ENCODE measurements at regions not wholly inside any gene's neighbourhood (a gene's known extent, or its start where the extent isn't known, plus 50 kb on each side); places are given as distances from the start of the nearest gene placed in this dataset.

GRCh38 chr5:17898766-17899165, 264.5 kb downstream of the TAF11L14 start:
- Mint-ChIP-seq H3K9me3 (peaks cover 7% of the 10 kb centered on the region), H3K27ac (no peak overlapping the region), H3K36me3 (ENCODE audit: low read depth) (no peaks in the 10 kb centered on the region), H3K4me1 (no peaks in the 10 kb centered on the region), H3K27me3 (ENCODE audit: low read depth) (no peaks in the 10 kb centered on the region), H3K4me3 (no peak overlapping the region)
- TF ChIP-seq, protein P1, sequence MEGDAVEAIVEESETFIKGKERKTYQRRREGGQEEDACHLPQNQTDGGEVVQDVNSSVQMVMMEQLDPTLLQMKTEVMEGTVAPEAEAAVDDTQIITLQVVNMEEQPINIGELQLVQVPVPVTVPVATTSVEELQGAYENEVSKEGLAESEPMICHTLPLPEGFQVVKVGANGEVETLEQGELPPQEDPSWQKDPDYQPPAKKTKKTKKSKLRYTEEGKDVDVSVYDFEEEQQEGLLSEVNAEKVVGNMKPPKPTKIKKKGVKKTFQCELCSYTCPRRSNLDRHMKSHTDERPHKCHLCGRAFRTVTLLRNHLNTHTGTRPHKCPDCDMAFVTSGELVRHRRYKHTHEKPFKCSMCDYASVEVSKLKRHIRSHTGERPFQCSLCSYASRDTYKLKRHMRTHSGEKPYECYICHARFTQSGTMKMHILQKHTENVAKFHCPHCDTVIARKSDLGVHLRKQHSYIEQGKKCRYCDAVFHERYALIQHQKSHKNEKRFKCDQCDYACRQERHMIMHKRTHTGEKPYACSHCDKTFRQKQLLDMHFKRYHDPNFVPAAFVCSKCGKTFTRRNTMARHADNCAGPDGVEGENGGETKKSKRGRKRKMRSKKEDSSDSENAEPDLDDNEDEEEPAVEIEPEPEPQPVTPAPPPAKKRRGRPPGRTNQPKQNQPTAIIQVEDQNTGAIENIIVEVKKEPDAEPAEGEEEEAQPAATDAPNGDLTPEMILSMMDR (IDR thresholded peaks at IDR 0.05; ENCODE audit: unreplicated experiment in 3 of 3), result no peak

- Mint-ChIP-seq H3K27me3 (ENCODE audit: low read depth) (peaks cover 3% of the 10 kb centered on the region), H3K27ac (no peak overlapping the region), H3K4me3 (no peak overlapping the region), H3K4me1 (no peaks in the 10 kb centered on the region), H3K36me3 (ENCODE audit: low read depth) (no peaks in the 10 kb centered on the region), H3K9me3 (peaks cover 14% of the 10 kb centered on the region)
- TF ChIP-seq, protein P1 (IDR thresholded peaks at IDR 0.05; ENCODE audit: unreplicated experiment in 3 of 3), result no peak
Measured at GRCh38 chr5:17907094-17907493, 272.8 kb downstream of the TAF11L14 start.

DNA sequence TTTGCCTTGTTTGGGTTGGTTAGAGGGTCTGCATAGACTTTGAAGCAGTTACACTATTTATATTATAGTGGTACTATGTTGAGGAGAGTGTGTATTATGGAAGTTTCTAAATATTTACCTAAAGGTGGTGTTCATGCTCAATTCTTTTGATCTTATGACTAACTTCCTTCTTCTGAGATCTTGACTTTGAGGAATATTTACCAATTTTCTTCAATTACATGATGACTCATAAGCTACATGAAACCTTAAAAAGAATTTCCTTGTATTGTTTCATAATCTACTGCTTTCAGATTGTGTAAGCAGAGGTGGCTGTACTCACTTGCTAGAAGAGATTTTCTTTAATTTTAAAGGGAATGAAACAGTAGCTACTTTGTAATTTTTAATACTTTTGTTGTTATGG, 276.1 kb downstream of the TAF11L14 start:
- TF ChIP-seq, protein P1 (IDR thresholded peaks at IDR 0.05; ENCODE audit: unreplicated experiment in 3 of 3), result no peak
- no peak overlapping the region for H3K27ac Mint-ChIP-seq
- no peaks in the 10 kb centered on the region for H3K4me1 Mint-ChIP-seq
- no peaks in the 10 kb centered on the region for H3K36me3 Mint-ChIP-seq (ENCODE audit: low read depth)
- peaks cover under 1% of the 10 kb centered on the region for H3K27me3 Mint-ChIP-seq (ENCODE audit: low read depth)
- H3K4me3 Mint-ChIP-seq, result no peak overlapping the region
- H3K9me3 Mint-ChIP-seq, result peaks cover 4% of the 10 kb centered on the region

DNA sequence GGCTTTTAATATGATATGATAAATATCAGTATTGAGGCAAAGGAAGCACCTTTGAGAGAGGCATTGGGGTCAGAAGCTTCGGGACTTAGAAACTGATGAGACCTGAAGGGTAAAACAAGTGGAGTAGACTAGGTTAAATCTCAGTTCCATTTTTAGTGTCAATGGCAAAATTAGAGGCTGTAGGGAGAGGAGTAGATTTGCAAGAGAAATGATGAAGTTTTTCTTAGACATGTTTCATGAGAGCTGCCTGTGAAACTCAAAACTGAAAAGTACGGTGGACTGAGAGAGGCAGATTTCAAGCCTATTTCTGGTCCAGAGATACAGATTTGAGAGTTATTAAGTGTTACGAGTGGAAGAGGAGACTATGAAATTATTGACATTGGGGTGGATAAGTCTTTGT, 278.5 kb downstream of the TAF11L14 start:
- H3K9me3 Mint-ChIP-seq, result no peaks in the 10 kb centered on the region
- H3K4me3 Mint-ChIP-seq, result no peak overlapping the region
- H3K27ac Mint-ChIP-seq, result no peak overlapping the region
- TF ChIP-seq, protein P1 (IDR thresholded peaks at IDR 0.05; ENCODE audit: unreplicated experiment in 3 of 3), result no peak
- no peaks in the 10 kb centered on the region for H3K36me3 Mint-ChIP-seq (ENCODE audit: low read depth)
- no peaks in the 10 kb centered on the region for H3K27me3 Mint-ChIP-seq (ENCODE audit: low read depth)
- H3K4me1 Mint-ChIP-seq, result no peaks in the 10 kb centered on the region

DNA sequence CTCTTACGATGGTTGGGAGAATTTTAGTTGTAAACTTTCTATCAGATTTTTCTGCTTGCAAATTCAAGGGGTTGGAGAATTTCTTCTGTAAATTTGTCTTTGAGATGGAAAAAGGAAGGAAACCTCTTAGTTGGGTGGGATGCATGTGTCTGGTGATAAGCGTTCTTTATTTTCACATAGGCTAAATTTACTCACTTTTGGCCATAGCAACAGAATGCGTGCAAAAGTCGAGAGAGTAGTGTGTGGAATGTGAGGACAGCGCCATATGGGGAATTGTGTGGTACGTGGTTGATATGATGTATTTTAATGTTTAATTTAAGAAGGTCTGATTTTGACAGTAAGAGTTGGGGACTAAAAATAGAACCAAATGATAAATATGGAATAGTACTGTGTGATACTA, 282.2 kb downstream of the TAF11L14 start:
- no peaks in the 10 kb centered on the region for H3K9me3 Mint-ChIP-seq
- peaks cover 4% of the 10 kb centered on the region for H3K4me1 Mint-ChIP-seq
- TF ChIP-seq, protein P1 (IDR thresholded peaks at IDR 0.05; ENCODE audit: unreplicated experiment in 3 of 3), result no peak
- H3K4me3 Mint-ChIP-seq, result no peak overlapping the region
- no peaks in the 10 kb centered on the region for H3K36me3 Mint-ChIP-seq (ENCODE audit: low read depth)
- H3K27me3 Mint-ChIP-seq (ENCODE audit: low read depth), result no peaks in the 10 kb centered on the region
- no peak overlapping the region for H3K27ac Mint-ChIP-seq

DNA sequence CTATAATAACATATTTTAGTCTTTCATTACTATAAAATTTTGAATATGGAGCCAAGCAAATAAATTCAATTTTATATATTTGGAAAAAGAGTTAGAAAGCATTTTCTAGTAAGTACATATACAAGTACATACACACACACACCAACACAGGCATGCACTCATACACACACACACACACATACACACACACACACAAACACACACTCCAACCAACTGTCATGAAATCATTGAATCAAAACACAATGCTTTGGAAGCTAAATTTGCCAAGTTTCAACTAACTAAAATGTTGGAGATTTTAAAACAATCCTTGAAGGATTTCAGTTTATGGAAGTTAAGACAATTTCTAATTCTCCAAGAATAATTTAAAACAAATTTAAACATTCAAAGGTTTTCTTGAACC, 283.2 kb downstream of the TAF11L14 start:
- no peaks in the 10 kb centered on the region for H3K9me3 Mint-ChIP-seq
- no peaks in the 10 kb centered on the region for H3K36me3 Mint-ChIP-seq (ENCODE audit: low read depth)
- TF ChIP-seq, protein P1 (IDR thresholded peaks at IDR 0.05; ENCODE audit: unreplicated experiment in 3 of 3), result no peak
- no peaks in the 10 kb centered on the region for H3K27me3 Mint-ChIP-seq (ENCODE audit: low read depth)
- H3K27ac Mint-ChIP-seq, result no peak overlapping the region
- H3K4me3 Mint-ChIP-seq, result no peak overlapping the region
- H3K4me1 Mint-ChIP-seq, result peaks cover 4% of the 10 kb centered on the region
